LHCN-M2 (cell line): ENCODE measurements at regions not wholly inside any gene's neighbourhood (a gene's known extent, or its start where the extent isn't known, plus 50 kb on each side); places are given as distances from the start of the nearest gene placed in this dataset.
A peak's percentile ranks its signal among the peaks of the same experiment; 100 is the strongest.

Experiments
- DNase-seq: peaks from one replicate; pipeline ENCODE4 v3.0.0-alpha.2; 2012; ENCODE audit warnings: low read depth

DNA sequence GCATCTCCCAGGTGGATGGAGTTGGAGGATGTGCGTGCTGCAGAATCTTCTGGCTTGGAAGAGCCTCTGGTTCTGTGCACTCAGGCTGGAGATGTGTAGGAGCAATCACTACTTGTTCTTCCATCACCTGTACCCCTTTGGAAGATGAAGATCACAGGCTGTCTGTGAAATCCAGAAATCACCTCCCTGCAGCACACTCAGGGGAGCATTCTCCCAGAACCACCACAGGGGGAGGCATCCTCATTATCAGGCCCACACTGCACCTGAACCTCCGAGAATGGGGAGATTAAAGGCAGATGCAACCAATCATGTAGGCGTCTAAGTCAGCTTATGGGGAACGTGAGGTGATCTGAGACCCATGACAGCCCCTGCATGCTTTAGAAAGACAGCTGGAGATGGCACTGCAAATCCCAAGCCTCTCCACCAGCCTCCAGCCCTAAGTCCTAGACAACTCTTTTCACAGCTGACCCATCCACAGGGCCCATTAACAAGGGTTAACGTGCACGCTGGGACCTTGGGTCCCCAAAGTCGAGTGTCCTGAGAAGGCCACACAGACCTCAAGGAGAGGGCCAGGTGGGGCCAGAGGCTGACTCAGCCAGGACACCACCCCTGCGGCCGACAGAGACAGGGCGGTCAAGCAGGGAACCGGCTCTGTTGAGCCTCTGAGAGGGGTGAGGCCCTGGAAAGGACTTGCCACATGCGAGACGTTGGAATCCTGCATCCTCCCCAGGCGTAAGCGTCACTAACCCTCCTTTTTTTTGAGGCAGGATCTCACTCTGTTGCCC lies 314.9 kb downstream of the EIPR1 start:
- no peak for DNase-seq

DNA sequence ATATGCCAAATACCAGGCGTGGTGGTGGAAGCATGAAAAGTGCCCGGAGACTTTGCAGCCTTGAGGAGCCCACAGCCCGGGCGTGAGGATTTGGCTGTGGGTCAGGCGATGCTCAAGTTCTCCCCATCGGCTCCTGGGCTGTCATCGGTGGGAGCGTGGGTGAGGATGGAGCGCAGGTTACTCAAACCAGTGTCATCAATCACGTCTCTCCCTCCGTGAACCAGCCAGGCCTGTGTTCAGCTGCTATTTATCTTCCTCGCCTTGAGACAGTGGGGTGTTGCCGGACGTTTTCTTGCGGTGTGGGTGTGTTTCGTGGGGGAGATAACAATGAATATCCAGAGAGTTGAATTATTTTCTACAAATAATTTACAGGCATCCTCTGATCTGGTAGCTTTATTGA lies 317.6 kb downstream of the EIPR1 start:
- no peak for DNase-seq

DNA sequence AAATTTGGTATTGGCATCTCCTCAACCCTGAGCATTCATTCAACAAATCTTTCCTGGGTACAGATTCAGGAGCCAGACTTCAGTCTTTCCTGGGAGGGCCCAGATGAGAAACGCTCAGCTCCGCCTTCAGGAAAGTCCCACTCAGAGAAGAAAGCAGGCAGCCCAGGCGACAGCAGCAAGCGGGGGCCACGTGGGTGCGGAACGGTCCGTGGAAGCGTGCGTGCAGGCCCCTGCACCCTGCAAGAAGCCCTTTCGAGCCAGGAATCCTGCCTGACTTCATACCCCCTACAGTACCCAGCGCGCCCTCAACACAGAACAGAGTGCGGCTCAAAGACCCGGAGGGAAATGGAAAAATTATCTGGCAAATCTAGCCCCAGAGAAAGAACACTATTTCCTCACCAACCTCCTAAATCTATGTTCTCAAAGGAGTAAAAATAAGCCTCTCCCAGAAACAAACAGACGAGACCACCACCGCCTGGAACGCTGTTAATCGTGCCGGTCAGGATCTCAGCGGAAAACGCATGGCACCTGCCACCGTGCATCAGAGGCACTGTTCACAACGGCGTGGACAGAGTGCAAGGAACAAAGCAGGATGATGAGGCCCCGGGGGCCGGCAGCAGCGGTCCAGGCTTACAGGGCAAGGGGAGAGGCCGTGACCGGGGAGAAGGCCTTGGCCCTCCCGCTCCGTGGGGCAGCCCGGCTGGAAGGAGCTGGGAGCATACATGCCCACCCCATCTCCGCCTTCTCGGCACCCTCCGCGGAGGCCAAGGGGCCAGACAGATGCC lies 318.3 kb downstream of the EIPR1 start:
- DNase-seq = no peak

DNA sequence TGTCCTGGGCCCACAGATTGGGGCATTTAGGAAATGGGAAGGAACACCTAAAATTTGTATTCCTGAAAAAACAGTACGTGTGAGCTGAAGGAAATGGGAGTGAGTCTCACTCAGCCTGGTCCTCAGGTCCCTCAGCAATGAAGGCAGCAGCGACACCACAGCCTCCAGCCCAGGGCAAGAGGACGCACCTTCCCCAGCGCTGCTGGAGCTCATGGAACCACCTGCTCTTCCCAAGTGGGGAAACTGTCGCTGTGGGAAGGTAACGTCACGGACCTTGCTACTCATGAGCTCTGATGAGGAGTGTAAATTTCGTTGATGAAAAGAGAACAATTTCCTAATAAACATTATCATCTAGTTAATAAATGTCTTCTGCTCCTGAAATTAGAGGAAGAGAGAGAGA lies 323.6 kb downstream of the EIPR1 start:
- DNase-seq = no peak

DNA sequence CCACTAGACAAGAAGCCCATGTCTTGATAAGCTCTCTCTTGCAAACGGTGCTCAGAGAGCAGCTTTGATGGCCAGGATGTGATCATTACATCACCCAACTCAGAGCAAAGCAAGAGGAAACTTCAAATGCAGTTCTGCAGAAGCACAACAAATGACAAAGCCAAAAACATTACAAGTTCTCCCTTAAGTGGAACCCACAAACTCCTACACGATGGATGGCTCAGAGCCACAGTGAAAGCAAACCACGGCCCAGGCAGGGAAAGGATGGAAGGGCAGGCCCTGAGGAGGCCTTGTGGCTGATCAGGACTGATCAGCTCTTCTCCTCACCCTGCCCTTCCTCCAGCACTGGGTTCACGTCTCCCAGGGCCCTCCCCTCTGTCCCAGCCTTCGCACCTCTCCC lies 326.4 kb downstream of the EIPR1 start:
- no peak for DNase-seq

DNA sequence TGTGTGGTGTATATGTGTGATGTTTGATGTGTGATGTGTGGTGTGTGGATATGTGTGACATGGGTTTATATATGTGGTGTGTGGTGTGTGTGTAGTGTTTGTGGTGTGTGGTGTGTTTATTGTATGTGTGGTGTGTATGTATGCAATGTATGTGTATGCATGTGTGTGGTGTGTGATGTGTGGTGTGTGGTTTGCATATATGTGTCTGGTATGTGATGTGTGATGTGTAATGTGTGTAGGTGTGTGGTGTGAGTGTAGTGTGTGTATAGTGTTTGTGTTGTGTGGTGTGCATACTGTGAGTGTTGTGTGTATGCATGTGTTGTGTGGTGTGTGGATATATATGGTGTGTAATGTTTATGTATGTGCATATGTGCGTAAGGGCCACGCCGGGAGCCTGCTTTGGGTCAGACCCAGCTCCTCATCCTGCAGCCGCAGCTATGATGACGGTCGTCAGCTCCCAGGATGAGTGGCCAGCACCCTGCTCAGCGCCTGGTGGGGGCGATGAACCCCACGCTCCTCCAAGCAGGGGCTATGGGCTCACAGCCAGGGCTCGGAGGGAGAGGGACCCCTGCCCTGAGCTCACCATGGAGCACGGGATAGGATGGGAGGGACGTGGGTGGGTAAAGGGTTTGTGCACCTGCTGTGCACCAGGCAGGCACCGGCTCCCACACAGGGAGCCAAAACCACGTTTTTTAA lies 331.3 kb downstream of the EIPR1 start:
- DNase-seq = no peak

DNA sequence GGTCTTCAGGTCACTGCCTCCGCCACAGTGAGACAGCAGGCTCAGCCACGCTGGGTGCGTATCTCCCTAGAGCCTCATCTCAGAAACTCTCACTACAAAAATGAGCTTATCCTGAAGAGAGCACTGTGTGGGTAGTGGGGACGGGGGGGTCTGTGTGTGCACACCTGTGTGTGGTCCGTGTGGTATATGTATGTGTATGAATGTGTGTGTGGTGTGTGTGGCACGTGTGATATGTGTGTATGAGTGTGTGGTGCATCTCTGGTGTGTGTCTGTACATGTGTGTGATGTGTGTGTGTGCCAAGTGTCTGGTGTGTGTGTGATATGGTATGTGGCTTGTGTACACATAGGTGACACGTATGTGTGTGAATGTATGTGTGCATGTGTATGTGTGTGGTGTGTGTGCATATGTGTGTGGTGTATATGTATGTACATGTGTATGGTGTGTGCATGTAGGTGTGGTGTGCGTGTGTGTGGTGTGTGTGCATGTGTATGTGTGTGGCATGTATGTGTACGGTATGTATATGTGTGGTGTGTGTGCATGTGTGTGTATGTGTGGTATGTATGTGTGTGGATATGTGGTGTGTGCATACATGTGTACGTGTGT lies 332.2 kb downstream of the EIPR1 start:
- no peak for DNase-seq

DNA sequence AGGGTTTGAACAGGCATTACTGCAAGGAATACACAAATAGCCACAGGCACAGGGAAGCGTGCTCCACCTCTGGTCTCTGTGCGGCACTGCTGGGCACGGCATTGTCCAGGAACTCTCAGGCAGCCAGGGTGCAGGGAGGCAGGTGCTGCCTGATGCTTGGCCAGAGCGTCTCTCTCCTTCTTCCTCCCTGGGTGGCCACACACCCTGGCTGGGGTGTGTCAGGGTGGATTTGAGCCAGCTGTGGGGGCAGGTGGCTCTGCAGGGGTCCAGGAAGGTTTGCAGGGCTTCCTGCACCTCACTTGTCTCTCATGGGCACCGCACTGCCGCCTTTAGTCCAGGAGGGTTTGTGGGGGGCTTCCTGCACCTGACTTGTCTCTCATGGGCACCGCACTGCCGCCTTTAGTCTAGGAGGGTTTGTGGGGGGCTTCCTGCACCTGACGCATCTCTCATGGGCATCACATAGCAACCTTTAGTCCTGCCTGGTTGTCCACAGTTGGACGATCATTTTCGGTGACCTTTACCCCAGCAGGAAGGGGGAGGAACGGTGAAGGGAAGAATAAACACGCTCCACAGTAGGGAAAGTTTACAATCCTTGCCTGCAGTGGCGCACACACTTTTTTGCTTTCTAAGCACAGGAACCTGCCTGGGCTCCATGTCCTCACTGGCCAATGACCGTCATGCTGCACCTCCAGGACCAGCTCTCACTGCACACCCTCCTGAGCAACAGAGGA lies 332.9 kb downstream of the EIPR1 start:
- no peak for DNase-seq

DNA sequence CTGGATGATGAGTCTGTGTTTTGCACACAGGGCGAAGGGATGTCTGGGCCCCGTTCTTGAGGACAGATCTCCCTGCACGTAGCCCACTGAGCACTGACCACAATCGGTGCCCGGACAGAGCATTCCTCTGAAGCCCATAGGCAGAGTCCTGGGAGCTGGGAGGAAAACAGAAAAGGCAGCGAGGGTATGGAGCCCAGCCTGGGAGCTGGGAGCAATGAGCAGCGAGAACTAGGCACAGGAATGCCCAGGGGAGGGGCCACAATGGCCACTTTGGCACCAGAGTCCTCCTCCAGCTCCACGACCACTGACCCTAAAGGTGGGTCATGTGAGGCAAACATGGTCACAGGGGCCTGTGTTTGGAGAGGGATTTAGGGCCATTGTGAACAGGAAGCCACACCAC lies 333.9 kb downstream of the EIPR1 start:
- no peak for DNase-seq

DNA sequence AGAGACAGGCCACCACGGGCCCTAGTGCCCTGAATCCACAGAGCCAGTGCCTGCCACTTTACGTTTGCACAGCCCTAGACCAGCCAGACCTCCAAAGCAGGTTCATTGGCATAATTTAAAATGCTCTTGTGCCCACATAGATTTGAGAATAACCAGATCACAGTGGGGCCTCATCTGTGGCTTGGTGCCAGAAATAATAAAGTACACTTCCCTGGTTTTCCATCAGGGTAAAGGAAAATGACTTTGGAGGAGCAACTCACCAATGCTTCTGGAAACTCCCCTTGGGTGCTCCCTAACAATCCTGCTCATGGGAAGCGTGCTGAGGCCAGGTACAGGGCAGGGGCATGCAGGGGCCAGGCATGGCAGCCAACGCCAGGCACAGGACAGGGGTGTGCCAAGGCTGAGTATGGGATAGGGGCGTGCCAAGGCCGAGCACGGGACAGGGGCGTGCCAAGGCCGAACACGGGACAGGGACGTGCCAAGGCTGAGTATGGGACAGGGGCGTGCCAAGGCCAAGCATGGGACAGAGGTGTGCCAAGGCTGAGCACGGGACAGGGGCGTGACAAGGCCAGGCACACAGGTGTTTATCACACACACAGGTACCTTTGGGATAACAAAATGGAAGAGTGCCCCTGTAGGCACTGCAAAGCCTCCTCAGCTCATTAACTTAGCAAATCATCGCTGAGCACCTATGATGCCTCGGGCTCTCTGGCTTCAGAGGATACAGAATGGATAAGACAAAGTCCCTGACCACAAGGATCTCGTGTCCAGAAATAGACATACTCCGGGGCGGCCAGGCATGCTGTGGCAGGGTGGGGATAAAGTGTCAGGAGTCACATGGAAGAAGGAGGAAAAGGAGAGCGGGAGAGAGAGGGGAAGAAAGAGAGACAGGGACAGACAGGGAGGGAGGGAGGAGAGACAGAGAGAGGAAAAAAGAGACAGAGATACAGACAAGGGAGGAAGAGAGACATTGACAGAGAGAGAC lies 334.7 kb downstream of the EIPR1 start:
- no peak for DNase-seq

DNA sequence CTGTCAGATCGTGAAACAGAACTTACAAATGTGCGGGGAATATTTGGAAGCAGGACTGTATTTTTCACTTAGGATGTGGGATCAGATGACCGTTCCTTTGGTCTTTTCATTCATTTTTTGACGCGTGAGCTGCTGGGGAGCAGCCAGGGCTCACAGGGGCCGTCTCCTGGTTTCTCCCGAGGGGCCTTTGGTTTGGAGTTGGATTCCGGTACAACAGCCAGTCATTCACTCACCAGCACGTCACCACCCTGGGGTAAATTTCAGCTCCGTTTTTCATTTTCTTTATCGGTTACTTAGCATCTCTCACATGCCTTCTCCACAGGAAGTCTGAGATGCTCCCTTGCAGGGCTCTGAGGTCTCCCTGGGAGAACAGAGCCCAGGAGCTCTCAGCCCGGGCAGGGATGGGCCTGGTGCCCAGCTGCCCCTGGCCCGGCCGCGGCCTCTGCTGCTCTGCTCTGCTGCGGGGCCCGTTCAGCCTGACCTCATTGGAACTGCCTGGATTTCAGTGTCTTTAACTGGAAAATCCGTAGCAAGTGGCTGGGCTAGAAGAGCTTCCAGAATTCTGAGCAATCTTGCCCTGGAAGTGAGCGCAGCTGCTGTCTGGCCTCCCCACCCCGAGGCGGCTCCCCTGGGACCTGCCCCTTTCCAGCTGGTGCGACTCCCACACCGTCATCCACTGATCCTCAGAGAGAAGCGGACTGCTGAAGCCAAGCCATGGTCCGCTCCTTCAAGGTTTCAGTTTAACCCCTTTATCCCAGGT lies 335.6 kb downstream of the EIPR1 start:
- DNase-seq = peak; percentile 8

DNA sequence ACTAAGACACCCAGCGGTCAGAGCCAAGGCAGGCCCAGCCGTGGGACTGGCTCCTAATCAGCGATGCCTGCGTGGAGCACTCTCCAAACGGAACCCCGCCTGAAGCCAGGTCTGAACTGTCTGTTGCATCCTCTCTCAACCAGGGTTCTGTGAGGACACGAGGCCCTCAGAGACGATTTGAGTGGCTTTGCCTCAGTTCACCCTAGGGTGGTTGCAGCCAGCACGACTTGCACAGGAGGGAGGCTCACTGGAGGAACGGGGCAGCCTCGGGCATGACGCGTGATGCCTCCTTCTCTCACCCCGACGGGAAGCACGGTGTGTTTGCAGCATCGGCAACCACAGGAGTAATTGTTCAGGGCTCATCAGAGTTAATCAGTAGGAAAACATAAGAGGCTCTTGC lies 336.4 kb downstream of the EIPR1 start:
- DNase-seq = no peak

DNA sequence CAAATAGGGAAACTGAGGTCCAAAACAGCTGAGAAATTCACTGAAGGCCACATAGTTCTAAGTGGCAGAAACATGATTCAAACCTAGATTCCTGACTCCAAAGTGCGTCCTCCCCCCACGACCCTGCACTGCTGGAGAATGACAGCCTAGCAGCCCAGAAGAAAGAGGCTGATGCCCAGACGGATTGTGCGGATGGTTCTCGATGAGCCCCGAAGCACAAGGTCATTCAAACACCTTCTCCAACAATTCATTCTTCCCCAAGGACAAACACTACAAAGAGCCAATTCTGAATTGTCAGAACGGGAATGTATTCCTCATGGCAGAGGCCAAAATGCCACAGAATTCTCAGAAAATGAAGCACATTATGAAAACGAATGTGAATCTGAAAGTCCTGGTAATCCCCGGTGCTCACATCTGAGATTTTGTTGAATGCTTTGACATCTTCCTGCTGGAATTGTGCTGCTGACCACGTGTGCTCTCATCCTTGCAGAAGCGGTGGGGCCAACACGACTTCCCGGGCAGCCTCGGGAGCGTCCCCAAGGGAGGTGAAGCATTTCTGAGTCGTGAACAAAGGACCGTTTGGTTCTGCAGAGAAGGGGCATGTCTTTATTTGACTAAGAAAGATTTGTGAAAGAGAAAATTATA lies 337.0 kb downstream of the EIPR1 start:
- DNase-seq = no peak

DNA sequence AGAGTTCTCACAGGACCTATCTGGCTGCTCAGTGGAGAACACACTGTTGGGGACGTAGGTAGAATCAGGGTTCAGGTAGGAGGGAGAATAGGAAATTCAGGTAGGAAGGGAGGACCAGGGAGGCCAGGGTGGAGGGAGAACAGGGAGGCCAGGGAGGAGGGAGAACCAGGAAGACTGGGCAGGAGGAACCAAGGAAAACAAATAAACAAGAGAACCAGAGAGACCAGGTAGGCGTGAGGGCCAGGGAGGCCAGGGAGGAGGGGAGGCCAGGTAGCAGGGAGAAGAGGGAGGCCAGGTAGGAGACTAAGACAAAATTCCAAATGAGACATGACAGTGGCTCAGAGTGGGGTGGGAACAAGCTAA lies 337.6 kb downstream of the EIPR1 start:
- DNase-seq = no peak

DNA sequence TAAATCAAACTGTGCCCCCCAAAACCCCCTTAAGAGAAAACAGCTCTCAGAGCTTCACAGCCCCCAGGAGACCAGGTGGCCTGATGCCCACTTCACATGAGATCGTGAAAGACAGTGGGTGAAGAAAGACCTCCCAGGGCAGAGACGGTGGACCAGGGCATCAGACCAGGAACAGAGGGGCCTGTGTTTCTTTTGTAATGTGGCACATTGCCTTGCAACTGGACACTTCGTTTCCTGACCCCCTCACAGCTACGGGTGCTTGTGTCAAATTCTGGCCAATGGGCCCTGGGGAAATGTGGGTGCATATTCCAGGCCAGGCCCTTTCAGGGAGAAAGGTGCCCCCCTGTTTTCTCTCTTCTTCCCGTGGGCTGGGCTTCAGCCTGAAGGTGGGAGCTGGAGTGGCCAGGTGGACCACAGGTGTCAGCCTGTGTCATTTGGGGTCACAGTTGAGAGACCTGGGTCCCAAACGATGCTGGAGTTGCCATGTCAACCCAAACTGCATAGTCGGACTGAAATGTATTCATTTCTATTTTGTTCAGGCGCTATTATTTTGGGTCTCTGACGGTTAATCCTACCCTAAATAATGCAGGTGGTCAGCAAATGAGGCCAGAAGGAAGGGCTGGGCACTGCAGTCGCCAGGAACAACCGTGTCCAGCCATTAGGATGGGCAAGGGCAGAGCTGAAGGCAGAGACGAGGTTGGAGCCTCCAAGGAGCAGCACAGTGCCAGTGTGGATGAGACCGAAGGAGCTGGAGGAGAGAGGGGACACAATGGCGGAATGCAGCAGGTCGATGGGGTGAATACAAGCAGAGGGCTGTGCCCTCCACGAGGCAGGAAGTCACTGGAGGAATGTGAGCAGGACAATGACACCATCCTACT lies 338.2 kb downstream of the EIPR1 start:
- DNase-seq = no peak

DNA sequence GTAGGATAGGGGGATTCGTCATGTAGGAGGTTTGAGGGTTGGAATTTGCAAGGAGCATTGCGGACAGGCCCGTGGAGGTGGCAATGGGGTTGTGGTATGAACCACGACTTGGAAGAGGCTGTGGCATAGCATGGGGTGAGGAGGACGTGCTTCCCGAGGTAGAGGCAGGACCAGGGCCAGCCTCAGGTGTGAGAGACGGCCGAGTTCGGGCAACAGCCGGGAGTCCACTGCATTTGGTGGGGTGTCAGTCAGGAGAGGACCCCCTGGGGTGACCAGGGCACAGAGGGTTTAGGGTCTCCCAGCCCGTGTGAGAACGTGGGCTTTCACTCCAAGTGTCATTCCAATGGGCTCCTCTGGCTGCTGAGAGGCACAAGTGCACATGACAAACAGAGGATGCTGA lies 339.0 kb downstream of the EIPR1 start:
- DNase-seq = no peak

DNA sequence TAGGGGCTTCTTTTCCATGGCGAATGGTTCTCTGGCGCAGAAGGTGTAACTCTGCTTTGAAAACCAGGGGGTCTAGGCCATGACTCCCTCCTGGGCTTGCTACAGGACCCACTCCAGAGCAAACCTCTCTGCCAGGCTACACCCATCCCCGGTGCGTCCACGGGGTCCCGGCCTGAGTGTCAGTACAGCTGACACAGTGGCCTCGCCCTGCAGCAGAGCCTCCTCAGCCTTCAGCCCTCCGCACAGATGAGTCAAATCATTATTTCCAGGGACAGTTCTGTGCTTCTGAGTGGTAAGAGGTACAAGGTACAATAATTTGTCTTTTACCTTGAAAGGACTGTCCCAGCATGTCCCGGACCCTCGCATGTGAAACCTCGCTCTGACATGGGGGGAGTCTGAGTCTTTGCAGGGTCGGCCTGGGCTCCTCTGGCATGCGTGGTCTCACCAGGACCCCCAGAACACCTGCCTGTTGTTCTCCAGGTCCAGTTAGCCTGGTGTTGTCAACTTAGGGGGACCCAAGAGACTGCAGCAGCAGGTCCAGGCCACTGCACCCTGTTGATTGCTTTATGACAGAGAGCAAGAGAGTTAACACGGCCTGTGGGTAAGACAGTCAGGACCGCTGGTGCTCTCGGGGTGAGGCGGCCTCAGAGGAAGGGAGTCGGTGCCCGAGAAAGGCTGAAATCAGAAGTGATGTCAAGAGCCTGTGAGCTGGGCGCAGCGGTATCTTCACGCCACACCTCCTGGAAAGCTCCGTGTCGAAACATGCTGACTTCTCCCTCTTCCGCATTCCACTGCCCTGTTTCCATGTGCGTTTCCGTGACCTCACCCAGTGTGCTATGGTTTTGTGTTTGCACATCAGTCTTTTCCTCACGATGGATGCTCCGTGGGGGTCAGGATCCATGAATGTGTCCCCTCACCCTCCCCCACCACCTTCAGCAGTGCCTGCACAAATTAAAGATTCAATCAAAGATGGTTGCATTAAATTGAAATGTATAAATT lies 340.1 kb downstream of the EIPR1 start:
- no peak for DNase-seq
